ENCODE measurements at regions not wholly inside any gene's neighbourhood (a gene's known extent, or its start where the extent isn't known, plus 50 kb on each side); places are given as distances from the start of the nearest gene placed in this dataset.

DNA sequence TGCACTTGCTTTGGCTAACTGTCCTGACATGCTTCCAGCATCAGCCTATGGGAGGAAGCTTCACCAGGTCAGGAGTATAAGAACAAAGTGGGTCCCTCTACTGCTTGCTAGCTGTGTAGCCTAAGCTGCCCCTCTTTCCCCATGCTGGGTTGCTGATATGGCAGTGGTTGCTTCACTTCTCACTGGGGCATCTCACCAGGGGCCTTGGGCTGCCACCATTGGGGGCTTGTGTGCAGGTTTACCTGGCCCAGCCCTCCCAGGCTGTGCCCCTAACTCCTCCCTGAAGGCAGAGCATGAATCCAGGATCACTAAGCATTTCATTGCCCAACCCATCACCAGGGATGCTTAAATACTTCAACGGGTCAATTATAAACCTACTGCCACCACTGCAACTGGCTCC lies 817.1 kb upstream of the TMEFF2 start:
- TF ChIP-seq, protein P1, sequence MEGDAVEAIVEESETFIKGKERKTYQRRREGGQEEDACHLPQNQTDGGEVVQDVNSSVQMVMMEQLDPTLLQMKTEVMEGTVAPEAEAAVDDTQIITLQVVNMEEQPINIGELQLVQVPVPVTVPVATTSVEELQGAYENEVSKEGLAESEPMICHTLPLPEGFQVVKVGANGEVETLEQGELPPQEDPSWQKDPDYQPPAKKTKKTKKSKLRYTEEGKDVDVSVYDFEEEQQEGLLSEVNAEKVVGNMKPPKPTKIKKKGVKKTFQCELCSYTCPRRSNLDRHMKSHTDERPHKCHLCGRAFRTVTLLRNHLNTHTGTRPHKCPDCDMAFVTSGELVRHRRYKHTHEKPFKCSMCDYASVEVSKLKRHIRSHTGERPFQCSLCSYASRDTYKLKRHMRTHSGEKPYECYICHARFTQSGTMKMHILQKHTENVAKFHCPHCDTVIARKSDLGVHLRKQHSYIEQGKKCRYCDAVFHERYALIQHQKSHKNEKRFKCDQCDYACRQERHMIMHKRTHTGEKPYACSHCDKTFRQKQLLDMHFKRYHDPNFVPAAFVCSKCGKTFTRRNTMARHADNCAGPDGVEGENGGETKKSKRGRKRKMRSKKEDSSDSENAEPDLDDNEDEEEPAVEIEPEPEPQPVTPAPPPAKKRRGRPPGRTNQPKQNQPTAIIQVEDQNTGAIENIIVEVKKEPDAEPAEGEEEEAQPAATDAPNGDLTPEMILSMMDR (IDR thresholded peaks at IDR 0.05), result no peak
- TF ChIP-seq POLR2AphosphoS5 (IDR thresholded peaks at IDR 0.05) (no peak), POLR2A (IDR thresholded peaks at IDR 0.05) (no peak)

Data from sigmoid colon (tissue), 4 donors.